Panc1 (cell line): ENCODE measurements at regions not wholly inside any gene's neighbourhood (a gene's known extent, or its start where the extent isn't known, plus 50 kb on each side); places are given as distances from the start of the nearest gene placed in this dataset.

Experiments
- CTCF ChIP-seq: fragments of 450-650 bp; IDR thresholded peaks from 2 replicates; pipeline ENCODE4 v1.5.1; 2017; ENCODE audit warnings: mild to moderate bottlenecking
- POLR2AphosphoS5 ChIP-seq: IDR thresholded peaks from 2 replicates; pipeline ENCODE4 v1.6.1; 2012; ENCODE audit warnings: mild to moderate bottlenecking, low read depth, low read length, moderate library complexity
- SIN3A ChIP-seq: IDR thresholded peaks from 2 replicates; pipeline ENCODE4 v1.6.1; 2012; ENCODE audit warnings: low read depth, mild to moderate bottlenecking, low read length, moderate library complexity, borderline replicate concordance; ENCODE audit not compliant: insufficient read depth
- TCF7L2 ChIP-seq: IDR thresholded peaks from 2 replicates; pipeline ENCODE4 v1.6.1; 2011; ENCODE audit warnings: mild to moderate bottlenecking, low read depth, low read length, inconsistent platforms
- TF ChIP-seq, protein P1 (sequence below), 2 experiments: IDR thresholded peaks; 2 replicates each; pipeline ENCODE4 v1.6.1; 2011 to 2012; ENCODE audit warnings: low read depth in 2 of 2, control low read depth in 1 of 2, low read length in 1 of 2, mild to moderate bottlenecking in 1 of 2, moderate library complexity in 1 of 2; ENCODE audit not compliant: insufficient read depth in 1 of 2

DNA sequence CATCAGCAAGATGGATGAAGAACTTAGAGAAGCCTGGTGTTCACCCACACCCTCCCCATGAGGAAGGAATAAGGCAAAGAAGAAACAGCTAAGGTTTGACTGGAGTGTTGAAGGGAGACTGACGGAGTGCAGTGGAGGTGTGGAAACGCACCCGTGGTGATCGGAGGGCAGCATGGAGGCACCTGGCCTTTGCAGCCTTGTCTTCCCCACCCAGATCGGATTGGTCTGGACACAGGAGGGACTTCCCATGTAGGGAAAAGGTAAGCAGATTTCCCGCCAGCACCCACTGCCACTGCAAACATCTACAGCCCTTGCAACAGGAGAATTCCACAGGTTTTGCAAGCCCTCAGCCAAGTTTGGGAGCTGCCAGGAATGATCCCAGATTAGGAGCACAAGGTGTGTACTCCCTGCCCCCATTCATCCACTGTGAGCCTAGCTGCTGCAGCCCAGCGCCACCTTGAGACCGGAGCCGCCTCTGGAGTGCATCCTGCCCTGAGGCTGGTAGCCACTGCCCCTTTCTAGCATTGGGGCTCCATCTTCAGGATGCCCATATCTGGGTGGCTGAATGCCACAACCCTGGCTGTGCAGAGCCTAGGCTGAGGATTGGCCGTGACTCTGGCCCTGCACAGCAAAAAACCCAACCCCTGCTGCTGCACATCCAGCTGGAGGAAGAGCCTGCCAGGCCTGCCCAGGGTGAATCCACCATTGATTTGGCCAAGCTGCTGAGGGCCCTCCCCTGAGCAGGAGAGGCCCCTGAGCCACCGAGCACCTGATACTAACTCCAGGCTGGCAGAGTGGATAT is 411.1 kb downstream of the TMEM121 start:
- TF ChIP-seq CTCF: no peak
- TF ChIP-seq SIN3A: no peak
- TF ChIP-seq, protein P1, sequence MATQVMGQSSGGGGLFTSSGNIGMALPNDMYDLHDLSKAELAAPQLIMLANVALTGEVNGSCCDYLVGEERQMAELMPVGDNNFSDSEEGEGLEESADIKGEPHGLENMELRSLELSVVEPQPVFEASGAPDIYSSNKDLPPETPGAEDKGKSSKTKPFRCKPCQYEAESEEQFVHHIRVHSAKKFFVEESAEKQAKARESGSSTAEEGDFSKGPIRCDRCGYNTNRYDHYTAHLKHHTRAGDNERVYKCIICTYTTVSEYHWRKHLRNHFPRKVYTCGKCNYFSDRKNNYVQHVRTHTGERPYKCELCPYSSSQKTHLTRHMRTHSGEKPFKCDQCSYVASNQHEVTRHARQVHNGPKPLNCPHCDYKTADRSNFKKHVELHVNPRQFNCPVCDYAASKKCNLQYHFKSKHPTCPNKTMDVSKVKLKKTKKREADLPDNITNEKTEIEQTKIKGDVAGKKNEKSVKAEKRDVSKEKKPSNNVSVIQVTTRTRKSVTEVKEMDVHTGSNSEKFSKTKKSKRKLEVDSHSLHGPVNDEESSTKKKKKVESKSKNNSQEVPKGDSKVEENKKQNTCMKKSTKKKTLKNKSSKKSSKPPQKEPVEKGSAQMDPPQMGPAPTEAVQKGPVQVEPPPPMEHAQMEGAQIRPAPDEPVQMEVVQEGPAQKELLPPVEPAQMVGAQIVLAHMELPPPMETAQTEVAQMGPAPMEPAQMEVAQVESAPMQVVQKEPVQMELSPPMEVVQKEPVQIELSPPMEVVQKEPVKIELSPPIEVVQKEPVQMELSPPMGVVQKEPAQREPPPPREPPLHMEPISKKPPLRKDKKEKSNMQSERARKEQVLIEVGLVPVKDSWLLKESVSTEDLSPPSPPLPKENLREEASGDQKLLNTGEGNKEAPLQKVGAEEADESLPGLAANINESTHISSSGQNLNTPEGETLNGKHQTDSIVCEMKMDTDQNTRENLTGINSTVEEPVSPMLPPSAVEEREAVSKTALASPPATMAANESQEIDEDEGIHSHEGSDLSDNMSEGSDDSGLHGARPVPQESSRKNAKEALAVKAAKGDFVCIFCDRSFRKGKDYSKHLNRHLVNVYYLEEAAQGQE (IDR thresholded peaks at IDR 0.05; ENCODE audit: insufficient read depth in 1 of 2, low read depth in 2 of 2, low read length in 1 of 2): no peak
- TF ChIP-seq POLR2AphosphoS5: no peak
- TF ChIP-seq TCF7L2: no peak
